ENCODE measurements at regions not wholly inside any gene's neighbourhood (a gene's known extent, or its start where the extent isn't known, plus 50 kb on each side); places are given as distances from the start of the nearest gene placed in this dataset.

- no peak for TF ChIP-seq CTCF (IDR thresholded peaks at IDR 0.05; ENCODE audit: insufficient read depth in 1 of 2, low read depth in 1 of 2, low read length in 1 of 2, severe bottlenecking in 1 of 2, unreplicated experiment in 1 of 2)
- POLR2A ChIA-PET, result no interaction called here
- no peak for DNase-seq
- no peaks in the 10 kb centered on the region for H3K9me3 ChIP-seq
- no peak overlapping the region for H3K27ac Mint-ChIP-seq (ENCODE audit: unreplicated experiment)
- H3K27me3 ChIP-seq (replicated peaks; ENCODE audit: control insufficient read depth, insufficient read depth, low read length), result no peaks in the 10 kb centered on the region
- H3K4me1 ChIP-seq, result no peaks in the 10 kb centered on the region
- H3K36me3 Mint-ChIP-seq (ENCODE audit: insufficient read depth, unreplicated experiment), result no peaks in the 10 kb centered on the region
- no peaks in the 10 kb centered on the region for H3K36me3 ChIP-seq (ENCODE audit: control insufficient read depth, insufficient read depth, low read length)
- no peak overlapping the region for H3K4me3 Mint-ChIP-seq (ENCODE audit: unreplicated experiment)
- no peaks in the 10 kb centered on the region for H3K27me3 Mint-ChIP-seq (ENCODE audit: insufficient read depth, unreplicated experiment)
- intact Hi-C loops (cut with micrococcal nuclease; ENCODE audit: unreplicated experiment), result no loop called here
- no peaks in the 10 kb centered on the region for H3K9me3 Mint-ChIP-seq (ENCODE audit: unreplicated experiment)
- H3K4me1 Mint-ChIP-seq (ENCODE audit: low read depth, unreplicated experiment), result no peaks in the 10 kb centered on the region
- CTCF ChIA-PET, result no interaction called here
- no TSS peak for BruUV-seq (replicated peaks)
- H3K4me3 ChIP-seq (ENCODE audit: low read depth, low read length), result no peak overlapping the region
Measured at GRCh38 chr4:117264072-117264471, 178.7 kb upstream of the TRAM1L1 start.

- H3K36me3 Mint-ChIP-seq (ENCODE audit: insufficient read depth, unreplicated experiment), result no peaks in the 10 kb centered on the region
Measured at GRCh38 chr4:117267317-117267716, 181.9 kb upstream of the TRAM1L1 start.

GRCh38 chr4:117284736-117285135, 199.4 kb upstream of the TRAM1L1 start:
- no TSS peak for BruUV-seq (replicated peaks)
- ChIA-PET CTCF (no interaction called here), POLR2A (no interaction called here)
- Mint-ChIP-seq H3K27ac (ENCODE audit: unreplicated experiment) (no peak overlapping the region), H3K27me3 (ENCODE audit: insufficient read depth, unreplicated experiment) (no peaks in the 10 kb centered on the region), H3K9me3 (ENCODE audit: unreplicated experiment) (no peaks in the 10 kb centered on the region), H3K4me3 (ENCODE audit: unreplicated experiment) (no peak overlapping the region), H3K36me3 (ENCODE audit: insufficient read depth, unreplicated experiment) (no peaks in the 10 kb centered on the region), H3K4me1 (ENCODE audit: low read depth, unreplicated experiment) (no peaks in the 10 kb centered on the region)
- H3K9me3 ChIP-seq, result no peaks in the 10 kb centered on the region
- no peak for DNase-seq
- no peaks in the 10 kb centered on the region for H3K27me3 ChIP-seq (replicated peaks; ENCODE audit: control insufficient read depth, insufficient read depth, low read length)
- intact Hi-C loops (cut with micrococcal nuclease; ENCODE audit: unreplicated experiment), result no loop called here
- no peak for TF ChIP-seq CTCF (IDR thresholded peaks at IDR 0.05; ENCODE audit: insufficient read depth in 1 of 2, low read depth in 1 of 2, low read length in 1 of 2, severe bottlenecking in 1 of 2, unreplicated experiment in 1 of 2)
- no peak overlapping the region for H3K4me3 ChIP-seq (ENCODE audit: low read depth, low read length)
- H3K36me3 ChIP-seq (ENCODE audit: control insufficient read depth, insufficient read depth, low read length), result no peaks in the 10 kb centered on the region
- H3K4me1 ChIP-seq, result no peaks in the 10 kb centered on the region

More at GRCh38 chr4:117267317-117267716, 181.9 kb upstream of the TRAM1L1 start:
- ChIA-PET POLR2A (no interaction called here), CTCF (no interaction called here)
- Histone ChIP-seq H3K4me1 (no peaks in the 10 kb centered on the region), H3K27me3 (replicated peaks; ENCODE audit: control insufficient read depth, insufficient read depth, low read length) (no peaks in the 10 kb centered on the region), H3K9me3 (no peaks in the 10 kb centered on the region), H3K4me3 (ENCODE audit: low read depth, low read length) (no peak overlapping the region), H3K36me3 (ENCODE audit: control insufficient read depth, insufficient read depth, low read length) (no peaks in the 10 kb centered on the region)
- Mint-ChIP-seq H3K27me3 (ENCODE audit: insufficient read depth, unreplicated experiment) (no peaks in the 10 kb centered on the region), H3K4me3 (ENCODE audit: unreplicated experiment) (no peak overlapping the region), H3K4me1 (ENCODE audit: low read depth, unreplicated experiment) (no peaks in the 10 kb centered on the region), H3K27ac (ENCODE audit: unreplicated experiment) (no peak overlapping the region), H3K9me3 (ENCODE audit: unreplicated experiment) (no peaks in the 10 kb centered on the region)
- intact Hi-C loops (cut with micrococcal nuclease; ENCODE audit: unreplicated experiment), result no loop called here
- no peak for TF ChIP-seq CTCF (IDR thresholded peaks at IDR 0.05; ENCODE audit: insufficient read depth in 1 of 2, low read depth in 1 of 2, low read length in 1 of 2, severe bottlenecking in 1 of 2, unreplicated experiment in 1 of 2)
- BruUV-seq (replicated peaks), result no TSS peak
- no peak for DNase-seq
